Cardiac fibroblast (primary cell): ENCODE measurements at regions not wholly inside any gene's neighbourhood (a gene's known extent, or its start where the extent isn't known, plus 50 kb on each side); places are given as distances from the start of the nearest gene placed in this dataset.

ENCODE experiments used
- DNase-seq, 2 donors: peaks; one replicate each; pipeline versions ENCODE4 v3.0.0 to v3.0.0-alpha.2; 2010; ENCODE audit warnings: low read depth in 2 of 2
- H3K4me3 ChIP-seq, 2 donors: replicated peaks in 1 of 2; 1 replicate in 1 of 2; 2 replicates in 1 of 2; pipeline ENCODE4 v1.5.1; 2011; ENCODE audit warnings: low read depth in 2 of 2, low read length in 2 of 2, mild to moderate bottlenecking in 2 of 2, moderate library complexity in 1 of 2
- CTCF ChIP-seq: IDR thresholded peaks from one replicate; pipeline ENCODE4 v1.5.1; 2011; ENCODE audit warnings: low read depth, mild to moderate bottlenecking, low read length, inconsistent platforms

- DNase-seq = peak; percentile 22
- H3K4me3 ChIP-seq = no peak overlapping the region
- no peak for TF ChIP-seq CTCF
Measured at GRCh38 chr9:4927043-4927471, 58.0 kb upstream of the JAK2 start.

- no peak for TF ChIP-seq CTCF
- DNase-seq = no peak
- H3K4me3 ChIP-seq = no peak overlapping the region
Measured at GRCh38 chr9:4927701-4928100, 57.4 kb upstream of the JAK2 start.

- DNase-seq = peak in 1 of 2 donors; percentile 35
- TF ChIP-seq CTCF = no peak
- H3K4me3 ChIP-seq = no peak overlapping the region
Measured at GRCh38 chr9:4929917-4930316, 55.2 kb upstream of the JAK2 start.

GRCh38 chr9:4932681-4933080 lies 52.4 kb upstream of the JAK2 start:
- TF ChIP-seq CTCF = no peak
- no peak for DNase-seq
- H3K4me3 ChIP-seq = no peak overlapping the region

GRCh38 chr9:4933177-4933576 lies 51.9 kb upstream of the JAK2 start:
- peak overlapping the region in 1 of 2 donors; percentile 16 for H3K4me3 ChIP-seq
- TF ChIP-seq CTCF = no peak
- peak; percentile 70 to 89 for DNase-seq

GRCh38 chr9:4933861-4934260 lies 51.2 kb upstream of the JAK2 start:
- DNase-seq = no peak
- no peak for TF ChIP-seq CTCF
- H3K4me3 ChIP-seq = no peak overlapping the region

- no peak overlapping the region for H3K4me3 ChIP-seq
- peak in 1 of 2 donors; percentile 30 for DNase-seq
- TF ChIP-seq CTCF = no peak
Measured at GRCh38 chr9:4935001-4935672, 49.9 kb upstream of the JAK2 start.
